HUDEP-2 (cell line): ENCODE measurements at regions not wholly inside any gene's neighbourhood (a gene's known extent, or its start where the extent isn't known, plus 50 kb on each side); places are given as distances from the start of the nearest gene placed in this dataset.

Source experiments
- DNase-seq, 76 experiments: peaks; one replicate each; lab custom pipeline; 2025; ENCODE audit not compliant: unreplicated experiment in 76 of 76; lab: John Stamatoyannopoulos, UW

DNA sequence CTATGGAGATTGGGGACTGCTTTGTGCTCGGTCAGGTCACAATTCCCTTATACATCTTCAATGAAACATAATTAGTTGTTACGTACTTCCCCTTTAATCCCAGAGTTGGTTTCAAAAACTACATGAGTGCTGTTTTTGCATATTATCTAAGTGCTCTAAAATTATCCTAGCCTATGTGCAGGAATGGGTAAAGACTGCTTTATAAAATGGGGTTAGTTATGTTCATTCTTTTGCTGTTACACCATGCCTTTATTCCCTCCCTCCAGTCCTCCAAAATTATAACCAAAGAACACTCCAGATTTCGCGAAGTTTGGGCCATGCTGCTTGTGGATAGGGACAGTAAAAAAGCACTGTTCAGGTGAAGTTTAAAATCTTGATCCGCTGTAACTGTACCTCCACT lies 173.9 kb upstream of the SNX7 start:
- DNase-seq = no peak

DNA sequence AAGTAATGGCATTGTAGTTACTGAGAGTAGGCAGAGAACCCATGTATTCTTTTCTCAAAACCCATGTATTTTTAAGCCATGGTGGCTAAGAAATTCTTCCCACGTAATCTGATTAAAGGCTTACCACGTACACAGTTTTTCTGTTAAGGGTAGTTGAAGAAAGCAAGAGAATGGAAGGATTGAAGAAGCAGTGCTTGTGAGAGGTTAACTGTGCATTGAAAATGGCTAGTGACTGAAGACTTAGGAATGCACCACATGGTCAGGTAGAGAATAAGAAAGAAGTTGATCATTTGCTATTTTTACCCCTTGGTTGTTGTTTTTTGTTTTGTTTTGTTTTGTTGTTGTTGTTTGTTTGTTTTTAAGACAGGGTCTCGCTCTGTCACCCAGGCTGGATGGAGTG lies 178.9 kb upstream of the SNX7 start:
- DNase-seq = no peak

DNA sequence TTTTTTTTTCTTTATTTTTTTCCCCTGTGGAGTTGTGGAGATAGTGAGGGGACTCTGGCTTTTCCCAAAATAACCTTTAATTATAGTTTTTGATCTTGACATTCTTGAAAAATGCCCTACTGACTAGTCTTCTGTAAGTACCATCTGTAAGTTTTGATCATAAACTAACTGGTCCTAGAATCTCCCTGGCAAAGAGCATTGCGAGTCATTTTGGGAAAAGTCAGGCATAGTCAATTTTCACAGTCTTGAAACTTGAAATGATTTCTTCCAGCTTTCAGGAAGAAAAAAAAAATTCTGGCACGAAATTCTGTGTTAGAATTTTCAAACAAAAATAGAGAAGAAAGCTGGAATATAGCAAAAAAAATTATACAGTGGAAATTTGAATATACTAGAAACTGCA lies 181.2 kb upstream of the SNX7 start:
- no peak for DNase-seq

DNA sequence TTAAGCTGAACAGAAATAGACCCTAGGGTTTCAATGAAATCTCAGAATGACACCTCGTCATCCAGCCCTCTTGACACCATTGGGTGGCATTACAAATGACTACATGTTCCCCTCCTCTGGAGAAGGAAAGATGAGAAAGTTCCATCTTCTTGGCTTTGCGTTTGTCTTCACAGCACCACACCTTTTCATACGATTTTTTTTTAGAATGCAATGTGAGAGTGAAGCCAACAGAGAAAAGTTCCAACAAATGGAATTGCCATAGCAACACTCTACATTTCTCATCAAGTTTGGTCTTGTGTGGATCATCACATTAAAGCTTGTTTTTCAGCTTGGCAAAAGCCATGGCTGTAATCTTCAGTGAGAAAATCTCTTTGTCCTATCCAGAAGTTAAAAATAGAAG lies 183.4 kb upstream of the SNX7 start:
- DNase-seq = no peak

DNA sequence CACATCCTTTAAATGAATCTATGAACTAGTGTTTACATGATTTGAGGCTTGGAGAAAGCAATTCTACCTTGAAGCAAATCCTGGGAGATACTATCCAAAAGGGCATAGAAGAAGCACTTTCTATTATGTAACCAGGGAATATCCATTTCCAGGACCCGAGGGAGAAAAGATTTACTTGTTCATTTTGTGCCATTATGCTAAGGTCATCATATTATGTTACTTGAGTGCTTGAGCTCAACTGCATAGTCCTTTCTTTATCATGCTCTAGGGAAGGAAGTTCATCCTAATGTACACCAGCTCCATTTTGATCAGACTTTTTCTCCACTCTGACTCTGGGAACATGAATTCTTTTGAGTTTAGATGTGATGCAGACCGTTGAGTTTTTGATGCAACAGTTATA lies 188.6 kb upstream of the SNX7 start:
- no peak for DNase-seq

DNA sequence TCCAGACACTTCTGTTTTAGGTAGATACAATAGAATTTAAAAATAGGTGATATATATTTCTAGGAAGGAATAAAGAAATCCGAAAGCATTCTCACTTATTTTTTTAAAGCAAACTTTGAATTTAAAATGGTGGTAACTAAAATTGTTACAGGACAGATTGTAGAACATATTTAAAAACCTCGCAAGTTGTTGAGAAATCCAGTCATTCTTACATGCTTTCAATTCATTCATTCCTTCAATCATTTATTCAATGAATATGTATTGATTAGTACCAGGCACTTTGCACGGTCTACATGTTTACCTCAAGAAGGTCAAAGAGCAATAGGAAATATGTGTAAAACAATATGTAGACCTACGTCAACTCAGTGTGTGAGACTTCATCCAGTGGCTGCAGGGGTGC lies 189.9 kb upstream of the SNX7 start:
- DNase-seq = no peak

DNA sequence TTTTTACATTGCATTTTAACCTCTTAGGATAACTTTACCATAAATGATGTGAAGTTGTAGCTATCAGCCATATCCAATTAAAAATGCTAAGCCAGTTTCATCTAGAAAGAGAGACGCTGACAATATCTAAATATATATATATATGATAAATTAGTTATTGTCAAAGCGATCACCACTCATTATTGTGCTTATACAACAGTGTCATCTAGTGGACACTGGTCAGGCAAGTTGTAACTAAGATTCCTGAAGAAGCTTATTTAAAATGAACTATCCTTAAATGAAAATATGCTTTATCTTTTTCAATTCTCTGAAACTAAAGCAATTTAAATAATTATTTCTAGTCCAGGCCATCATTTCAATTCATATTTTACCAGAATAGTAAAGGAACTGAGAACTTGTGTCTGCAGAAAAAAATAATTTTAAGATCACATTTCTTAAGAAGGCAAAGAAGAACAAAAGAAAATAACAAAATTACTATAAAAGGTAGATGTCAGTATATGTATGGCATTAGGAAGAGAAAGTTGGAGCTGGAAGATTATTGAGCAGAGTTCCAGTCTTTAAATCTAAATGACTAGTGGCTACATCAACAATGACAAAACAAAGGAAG lies 193.3 kb upstream of the SNX7 start:
- peak in 3 of 76 experiments; percentile 0 to 1 (median 1) for DNase-seq

DNA sequence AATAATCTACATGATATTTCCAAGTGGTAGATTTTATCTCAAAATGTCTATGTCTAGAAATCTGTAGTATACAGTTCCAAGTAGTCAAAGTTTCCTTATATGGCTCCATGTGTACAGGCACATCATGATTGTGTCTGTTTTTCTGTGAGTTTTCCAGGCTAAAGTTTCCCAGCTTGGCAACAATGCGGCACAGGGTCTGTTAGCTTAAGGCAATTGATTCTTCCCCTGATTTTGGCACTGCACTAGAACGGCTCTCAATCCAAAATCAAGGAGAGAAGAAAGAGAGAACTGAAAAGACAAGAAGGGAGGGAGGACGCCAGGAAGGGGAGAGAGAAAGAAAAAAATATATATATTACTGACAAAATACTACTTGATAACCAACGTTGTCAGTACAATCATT lies 193.9 kb upstream of the SNX7 start:
- no peak for DNase-seq

DNA sequence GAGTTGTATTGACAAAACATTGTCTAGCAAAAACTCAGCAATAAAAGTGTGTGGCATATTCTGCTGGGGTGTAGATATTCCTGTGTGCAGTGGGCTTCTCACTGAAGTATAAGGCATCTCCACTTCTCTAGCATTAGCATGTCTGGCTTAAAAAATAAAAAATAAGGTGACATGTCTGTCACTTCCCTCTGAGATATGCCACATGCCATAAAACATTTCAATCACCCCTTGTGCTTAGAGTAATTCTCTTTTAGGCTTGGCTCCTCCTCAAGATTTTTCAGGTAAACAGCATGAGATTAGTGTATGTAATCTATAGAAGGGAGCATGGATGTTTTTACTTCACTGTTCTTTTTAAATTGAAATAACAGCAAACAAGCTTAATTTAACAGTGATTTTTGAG lies 194.4 kb upstream of the SNX7 start:
- DNase-seq = no peak

DNA sequence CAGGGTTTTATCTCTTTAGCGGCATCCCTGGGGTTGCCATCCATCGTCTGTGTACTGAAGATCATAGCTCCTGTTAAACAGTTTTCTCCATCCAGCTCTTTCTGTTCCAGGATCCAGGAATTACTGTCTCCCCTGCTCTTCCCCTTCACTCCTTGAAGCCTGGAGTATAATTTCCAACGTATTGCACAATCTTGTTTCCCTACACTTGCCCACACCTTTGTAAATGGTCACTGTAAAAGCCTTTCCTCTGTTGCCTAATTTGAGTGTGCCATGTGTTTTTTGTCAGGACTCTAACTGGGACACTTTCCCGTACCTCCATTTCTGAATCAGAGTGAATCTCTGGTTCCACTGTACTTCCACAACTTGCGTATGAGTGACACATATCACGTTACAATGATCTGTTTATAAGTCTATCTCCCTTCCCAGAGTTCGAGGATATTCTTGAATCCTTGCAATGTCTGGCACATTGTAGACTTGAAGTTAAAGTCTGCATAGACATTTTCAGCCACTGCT lies 199.6 kb upstream of the SNX7 start:
- DNase-seq = no peak

DNA sequence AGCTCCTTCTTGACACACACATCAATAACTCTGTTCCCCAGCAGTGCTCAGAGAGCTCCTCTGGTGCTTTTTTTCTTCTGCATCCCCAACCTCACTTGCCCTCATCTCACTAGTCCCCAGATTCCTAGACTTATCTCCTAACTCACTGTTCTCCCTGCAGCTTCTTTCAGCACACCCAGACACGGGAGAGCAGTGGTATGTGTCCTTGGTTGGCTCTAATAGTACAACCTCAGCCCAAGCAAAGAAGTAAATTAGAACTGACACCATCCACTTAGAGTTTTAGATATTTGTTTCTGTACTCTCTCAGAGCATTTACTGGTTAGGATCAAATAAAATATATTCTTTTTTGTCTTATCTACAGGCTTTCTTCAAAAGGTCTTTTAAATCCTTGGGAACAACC lies 201.4 kb upstream of the SNX7 start:
- DNase-seq = no peak

DNA sequence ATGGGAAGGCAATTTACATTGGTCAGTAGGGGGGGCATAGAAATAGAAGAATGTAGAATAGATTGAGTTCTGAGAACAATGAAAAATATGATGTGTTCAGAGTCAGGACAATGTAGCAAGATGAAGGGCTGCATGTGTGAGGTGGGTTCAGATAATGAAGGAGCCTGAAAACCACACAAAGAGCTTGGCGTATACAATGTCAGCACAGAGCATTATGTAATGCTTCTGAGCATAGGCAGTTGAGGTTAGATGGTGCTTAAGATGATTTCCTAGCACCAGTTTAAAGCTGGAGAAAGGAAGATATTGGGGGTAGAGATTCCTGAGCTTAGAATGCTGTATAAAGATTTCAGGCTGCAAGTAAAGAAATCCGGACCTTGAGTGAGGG lies 202.0 kb upstream of the SNX7 start:
- no peak for DNase-seq

DNA sequence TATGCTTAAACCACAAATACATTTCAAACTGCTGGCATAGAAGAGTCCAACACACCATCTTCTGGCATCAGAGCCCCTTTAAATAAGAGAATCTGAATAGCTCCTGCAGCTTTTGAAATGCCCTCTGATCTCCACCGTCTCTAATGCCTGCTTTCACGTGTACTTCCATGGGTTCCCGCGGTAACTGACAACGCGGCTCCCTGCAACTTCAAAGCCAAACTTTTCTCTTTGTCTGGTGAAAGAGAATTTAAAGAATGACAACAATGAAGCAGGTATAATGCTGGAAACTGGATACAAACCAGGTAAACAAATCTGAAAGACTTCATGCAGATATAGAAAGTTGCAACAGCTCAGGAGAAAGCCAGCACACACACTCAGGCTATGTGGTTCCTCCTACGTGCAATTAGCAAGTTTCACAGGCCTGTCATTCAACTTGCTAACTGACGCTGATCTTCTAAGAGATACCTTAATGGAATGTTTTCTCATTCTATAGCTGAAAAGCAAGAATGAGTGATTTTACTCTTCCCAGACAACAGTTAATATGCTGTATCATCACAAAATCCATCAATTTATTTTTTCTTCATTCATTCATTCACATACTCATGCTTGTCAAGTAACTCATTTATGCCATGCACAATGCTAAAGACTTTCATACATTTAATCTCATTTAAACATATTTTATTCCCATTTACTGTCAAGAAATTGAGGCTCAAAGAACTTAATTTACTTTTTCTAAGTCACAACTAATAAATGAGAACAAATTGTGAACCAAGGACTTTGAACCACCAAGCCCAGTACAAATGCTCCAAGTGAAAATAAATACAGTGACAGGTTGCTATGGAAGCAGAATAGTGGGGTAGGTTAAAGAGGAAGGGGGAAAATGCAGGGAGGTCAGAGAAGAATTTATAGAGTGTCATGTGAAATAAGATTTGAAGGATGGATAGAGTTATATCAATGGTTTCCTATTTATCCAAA lies 202.7 kb upstream of the SNX7 start:
- no peak for DNase-seq

DNA sequence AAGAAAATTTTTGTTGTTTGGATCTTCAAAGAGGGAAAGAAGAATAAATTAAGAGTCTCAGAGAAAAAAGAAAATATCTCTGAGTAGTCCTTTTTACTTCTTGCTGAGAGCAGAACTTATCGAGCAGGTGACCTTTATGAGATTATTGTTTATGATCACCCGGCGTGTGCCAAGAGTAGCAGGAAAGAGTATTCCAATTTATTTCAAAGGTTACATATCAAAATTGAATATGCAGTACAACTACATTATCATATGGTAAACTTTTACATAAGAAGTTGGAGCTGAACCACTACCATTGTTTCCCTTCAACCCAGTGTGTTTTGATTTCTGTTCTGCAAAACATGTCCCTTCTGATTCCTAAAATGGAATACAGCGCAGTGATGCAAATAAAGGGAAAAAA lies 204.3 kb upstream of the SNX7 start:
- no peak for DNase-seq

DNA sequence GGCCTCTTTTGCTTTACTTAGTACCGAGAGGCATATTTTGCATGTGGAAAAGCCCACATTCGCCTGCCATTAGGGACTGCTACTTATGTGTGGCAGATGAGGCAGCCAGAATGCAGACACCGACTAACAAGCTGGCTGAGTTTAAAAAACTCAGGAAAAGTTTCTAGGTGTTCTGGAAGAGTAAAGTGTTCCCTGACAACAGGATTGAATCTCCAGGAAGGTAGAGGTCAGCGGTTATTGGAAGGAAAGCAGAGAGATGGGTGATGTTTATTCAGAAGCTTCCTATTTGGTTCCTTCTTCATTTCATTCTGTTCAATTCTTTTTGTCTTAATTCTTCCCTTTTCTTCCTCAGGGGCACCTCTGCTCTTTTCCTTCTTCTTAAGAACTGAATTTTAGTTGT lies 206.9 kb upstream of the SNX7 start:
- no peak for DNase-seq

DNA sequence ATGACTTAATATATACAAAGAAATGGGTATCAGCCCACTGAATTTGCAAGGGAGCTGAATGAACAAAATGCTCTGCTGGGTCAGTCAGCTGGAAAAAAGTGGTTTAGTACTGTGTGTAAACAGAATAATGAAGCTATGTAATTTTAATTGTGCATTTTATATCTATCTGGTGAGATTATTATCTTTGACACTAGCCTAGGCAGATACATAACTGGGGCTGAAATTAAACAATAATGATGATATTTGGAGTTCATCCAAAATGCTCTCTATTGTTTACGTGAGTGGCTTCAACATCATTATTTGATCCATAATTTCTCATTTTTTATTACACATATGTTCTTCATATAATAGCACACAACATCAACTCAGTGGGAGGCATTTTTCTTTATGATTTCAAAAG lies 208.5 kb upstream of the SNX7 start:
- no peak for DNase-seq

DNA sequence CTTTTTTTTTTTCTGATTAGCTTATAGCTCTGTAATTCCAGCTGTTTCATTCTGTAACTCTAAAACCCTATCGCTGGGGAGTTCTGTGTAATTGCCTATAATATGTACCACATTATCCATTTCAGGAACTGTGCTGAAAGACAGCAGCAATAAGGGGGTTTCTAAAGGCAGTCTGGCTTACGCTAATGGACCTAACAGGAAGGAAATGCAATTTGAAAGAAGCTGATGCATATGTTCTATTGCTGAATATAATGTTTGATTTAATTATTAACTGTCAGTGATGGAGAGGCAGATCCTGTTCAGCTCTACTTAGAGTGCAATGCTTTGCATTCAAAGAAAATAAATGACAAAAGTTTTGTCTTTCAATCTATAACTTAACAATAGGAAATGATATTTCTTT lies 209.4 kb upstream of the SNX7 start:
- DNase-seq = no peak

DNA sequence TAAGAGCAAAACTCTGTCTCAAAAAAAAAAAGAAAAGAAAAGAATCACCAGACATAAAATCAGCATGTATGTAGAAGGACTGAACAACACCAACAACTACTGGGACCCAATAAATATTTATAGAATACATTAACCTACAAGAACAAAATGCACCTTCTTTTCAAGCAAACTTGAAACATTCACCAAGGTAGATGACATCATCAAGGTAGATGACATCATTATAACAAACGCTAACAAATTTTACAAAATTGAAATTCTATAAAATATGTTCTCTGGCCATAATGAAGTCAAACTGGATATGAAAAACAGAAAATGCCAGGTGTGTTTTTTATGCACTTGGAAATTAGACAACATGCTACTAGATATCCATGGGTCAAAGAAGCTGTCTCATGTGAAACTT lies 220.2 kb upstream of the SNX7 start:
- no peak for DNase-seq

DNA sequence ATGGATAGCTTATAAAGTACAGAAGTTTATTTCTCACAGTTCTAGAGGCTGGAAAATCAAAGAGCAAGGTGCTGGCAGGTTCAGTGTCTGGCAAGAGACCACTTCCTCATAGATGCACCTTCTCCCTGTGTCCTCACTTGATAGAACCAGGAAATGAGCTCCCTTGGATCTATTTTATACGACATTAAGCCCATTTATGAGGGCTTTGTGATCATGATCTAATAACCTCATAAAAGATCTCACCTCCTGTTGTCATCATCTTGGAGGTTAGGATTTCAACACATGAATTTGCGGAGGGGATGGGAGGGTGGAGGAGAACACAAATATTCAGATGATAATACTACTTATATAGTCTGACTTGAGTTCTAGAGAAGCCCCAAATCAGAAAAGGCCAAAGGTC lies 222.1 kb upstream of the SNX7 start:
- DNase-seq = no peak

DNA sequence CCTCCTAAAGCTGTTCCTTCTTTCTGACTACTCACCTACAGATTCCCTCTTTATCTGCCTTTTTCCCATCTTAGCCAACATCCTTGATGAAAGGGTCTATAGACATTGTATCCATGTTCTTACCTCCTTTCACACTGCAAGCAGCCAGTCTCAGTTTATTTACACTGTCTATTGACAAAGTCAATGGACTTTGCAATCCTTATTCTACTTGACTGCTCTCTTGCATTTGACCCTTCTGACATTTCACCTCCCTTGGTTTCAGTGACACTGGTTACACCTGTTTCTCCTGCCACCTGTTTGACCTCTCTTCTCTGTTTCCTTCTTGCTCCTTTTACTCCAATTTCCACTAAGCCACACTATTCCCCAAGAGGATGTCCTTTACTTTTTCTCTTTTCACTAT lies 224.0 kb upstream of the SNX7 start:
- DNase-seq = no peak

DNA sequence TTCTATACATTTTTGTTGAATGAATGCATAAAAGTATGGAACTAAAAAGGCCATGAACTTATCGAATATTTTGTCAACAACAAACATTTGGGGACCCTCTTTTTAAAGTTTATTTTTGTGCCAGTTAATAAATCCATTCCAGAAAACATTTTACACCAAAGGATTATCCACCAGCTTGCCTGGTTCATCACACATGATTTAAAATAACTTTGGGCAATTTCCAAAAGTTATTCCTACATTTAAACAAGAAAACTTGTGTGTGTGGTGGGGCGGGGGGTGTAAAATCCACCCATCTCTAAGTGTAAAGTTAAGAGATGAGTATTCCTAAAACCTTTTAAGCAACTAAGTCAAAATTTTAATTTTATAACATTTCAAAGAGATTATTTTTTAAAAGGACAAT lies 224.5 kb upstream of the SNX7 start:
- no peak for DNase-seq

DNA sequence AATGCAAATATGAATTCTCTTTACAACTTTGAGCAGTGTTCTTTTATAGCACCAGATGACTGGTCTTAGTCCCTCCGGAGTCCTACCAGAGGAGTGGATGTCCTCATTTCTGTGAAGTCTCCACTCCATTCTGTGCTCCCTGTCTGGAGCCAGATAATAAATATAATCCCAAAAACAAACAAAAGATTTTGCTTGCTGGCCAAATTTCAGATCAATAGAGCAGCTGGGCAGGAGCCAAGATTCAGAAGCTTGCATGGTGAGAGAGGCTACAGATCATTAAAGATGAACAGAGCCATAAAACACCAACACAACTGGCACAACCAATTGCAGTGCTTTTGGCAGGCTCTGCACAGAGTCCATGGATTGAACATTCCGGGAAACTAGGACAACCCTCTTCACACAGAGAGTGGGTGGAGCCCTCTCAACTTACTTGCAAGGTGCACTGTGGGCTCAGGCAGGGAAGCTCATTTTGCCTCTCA lies 231.5 kb upstream of the SNX7 start:
- no peak for DNase-seq
